Sciatic nerve (tissue), 2 donors: ENCODE measurements at regions not wholly inside any gene's neighbourhood (a gene's known extent, or its start where the extent isn't known, plus 50 kb on each side); places are given as distances from the start of the nearest gene placed in this dataset.
"Not testable (repeated sequence)": the region's sequence is repeated elsewhere in the genome, so short reads cannot be mapped to it uniquely, and the experiment has no call there.

Experiments used
- ATAC-seq: fragments of 200-7000 bp; cut with Tn5 transposase; one replicate; pipeline ENCODE4 v1.9.1; 2020; ENCODE audit warnings: mild to moderate bottlenecking, moderate library complexity
- DNase-seq: peaks from one replicate; pipeline ENCODE4 v3.0.0-alpha.2; 2020; ENCODE audit warnings: low spot score
- intact Hi-C: fragments of 100-400 bp; cut with DNase I; formaldehyde crosslinking; loops from one replicate; pipeline ENCODE4 v1.14.2; 2022
- donor health status: DM: no; HTN: no; CAD: no.
- donor health status: DM: no; HTN: no; CAD: no.

DNA sequence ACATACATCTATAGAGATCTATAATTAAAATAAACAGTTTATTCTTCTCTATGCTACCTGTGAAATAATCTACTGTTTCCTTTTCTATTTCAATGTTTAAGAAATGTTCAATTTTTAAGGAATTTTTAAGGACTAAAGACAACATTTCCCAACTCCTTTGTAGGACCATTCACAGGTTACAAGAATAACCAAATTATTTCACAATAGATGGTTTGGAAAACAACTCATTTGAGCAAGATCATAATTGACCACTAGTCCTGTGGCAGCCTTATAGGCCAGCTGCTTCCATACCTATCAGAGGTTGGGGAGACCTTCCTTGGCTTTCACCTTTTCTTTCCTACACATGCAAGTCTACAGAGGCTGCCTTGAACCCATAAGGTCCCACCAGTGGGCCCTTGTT is 193.7 kb downstream of the TTC39B start:
- ATAC-seq (no peak), DNase-seq (no peak)
- intact Hi-C loops = no loop called here

DNA sequence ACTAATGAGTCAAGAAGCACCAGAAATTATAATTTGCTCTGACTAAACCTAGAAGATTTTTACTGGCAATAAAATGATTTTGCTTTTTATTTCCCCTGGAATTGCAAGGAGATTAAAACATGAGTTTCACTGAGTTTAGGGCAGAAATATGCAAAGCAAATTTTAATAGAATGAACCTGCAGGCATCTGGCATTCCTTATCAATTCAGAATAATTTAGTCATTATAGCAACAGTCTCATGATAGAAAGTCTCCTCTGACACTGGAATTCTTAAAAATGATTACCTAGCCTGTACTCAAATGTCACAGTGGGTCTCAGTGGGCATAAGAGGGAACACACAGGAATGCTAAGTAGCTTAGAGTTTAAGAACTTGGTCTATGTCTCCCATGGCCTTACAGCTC is 195.9 kb downstream of the TTC39B start:
- intact Hi-C loops = no loop called here
- ATAC-seq (no peak), DNase-seq (no peak)

DNA sequence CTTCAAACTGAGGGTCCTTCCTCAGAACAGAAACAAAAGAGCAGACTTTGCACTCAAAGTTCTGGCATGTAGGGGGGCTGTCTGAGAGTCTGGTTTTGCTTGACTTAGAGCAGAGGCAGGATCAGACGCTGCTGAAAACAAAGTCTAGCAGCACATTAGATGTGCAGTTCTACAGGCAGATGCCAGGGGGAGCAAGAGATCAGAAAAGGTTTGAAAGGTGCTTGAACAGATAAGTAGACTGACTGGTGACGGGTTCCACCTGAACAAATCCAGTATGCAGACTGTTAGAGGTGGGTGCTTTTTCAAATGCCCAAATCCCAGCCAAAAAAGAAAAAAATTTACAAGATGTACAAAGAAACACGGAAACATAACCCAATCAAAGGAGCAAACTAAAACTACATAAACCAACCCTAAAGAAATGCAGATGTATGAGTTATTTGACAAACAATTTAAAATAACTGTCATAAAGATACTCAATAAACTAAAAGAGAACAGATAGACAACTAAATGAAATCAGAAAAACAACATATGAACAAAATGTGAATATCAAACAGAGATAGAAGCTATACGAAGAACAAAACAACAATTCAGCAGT is 194.7 kb upstream of the FREM1 start:
- peak; percentile 53 for ATAC-seq
- intact Hi-C loops = no loop called here

DNA sequence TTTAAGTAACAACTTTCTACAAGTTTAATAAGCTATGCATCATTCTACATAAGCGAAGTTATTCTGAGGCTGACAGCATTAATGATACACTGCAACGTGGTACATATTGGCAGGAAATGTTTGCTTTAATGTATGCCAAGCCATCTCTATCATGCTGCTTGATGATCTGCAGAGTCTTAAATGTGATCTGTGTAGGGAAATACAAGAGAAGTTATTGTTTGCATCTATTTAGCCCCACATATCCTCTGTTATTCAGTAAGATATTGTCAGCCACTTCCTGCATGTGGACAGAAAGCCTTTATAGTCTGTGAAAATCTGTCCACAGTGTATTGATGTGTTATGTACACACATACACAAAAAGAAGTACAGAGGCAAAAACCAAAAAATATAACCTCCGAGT is 193.1 kb upstream of the FREM1 start:
- no peak for DNase-seq
- no peak for ATAC-seq
- intact Hi-C loops = no loop called here

More for the DNA sequence above, 194.7 kb upstream of the FREM1 start:
- DNase-seq = no peak

DNA sequence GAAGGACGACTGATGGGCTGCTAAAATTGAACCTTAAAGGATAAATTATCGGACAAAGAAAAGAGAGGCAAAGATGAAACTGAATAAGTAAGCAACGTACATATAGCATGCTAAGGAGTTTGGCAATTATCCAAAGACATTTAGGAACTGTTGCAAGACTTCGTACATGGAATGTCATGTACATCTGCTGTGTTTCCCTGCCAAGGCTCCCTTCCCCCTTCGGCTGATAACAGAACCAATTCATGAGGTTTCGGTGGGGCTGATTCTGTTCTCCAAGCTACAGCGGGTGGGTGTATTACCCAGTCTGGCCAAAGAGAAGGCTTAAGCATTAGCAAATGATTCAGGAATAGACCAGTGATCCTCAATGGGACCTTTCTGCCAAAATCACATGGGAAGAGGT is 190.9 kb upstream of the FREM1 start:
- ATAC-seq (no peak), DNase-seq (no peak)
- intact Hi-C loops = no loop called here

DNA sequence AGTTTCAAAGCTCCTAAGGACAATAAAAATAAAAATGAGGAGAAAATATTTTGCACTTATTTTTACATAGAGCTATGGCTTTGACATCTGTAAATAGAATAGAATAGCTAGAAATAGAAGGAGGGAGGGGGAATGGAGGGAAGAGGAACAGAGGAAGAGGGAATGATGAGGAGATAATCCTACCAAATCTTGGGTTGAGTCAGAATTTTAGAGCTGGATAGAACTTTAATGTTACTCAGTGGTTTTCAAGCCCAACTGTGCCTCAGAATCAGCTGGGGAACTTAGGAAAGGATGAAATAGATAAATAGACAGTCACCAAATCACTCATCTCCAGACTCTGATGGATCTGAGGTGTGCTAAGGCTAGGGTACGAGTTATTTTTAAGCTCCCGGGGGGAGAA is 190.3 kb upstream of the FREM1 start:
- intact Hi-C loops = no loop called here
- DNase-seq = no peak
- ATAC-seq = no peak

DNA sequence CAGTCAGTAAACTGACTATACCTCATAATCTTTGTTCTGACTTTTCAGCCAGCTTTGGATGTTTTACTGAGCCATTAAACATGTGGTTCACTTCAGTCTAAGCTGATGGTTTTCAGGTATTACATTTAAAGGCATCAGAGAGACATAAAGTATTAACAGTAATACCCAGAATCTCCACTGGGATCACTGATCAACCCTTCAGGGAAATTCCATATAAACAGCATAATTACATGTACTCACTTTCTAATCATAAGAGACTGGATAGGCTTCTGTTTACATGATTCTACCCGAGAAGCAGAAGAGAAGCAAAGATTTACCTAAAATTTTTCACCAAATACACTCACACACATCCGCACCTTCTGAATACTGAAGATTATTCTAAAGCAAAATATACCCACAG is 186.7 kb upstream of the FREM1 start:
- DNase-seq (no peak), ATAC-seq (no peak)
- intact Hi-C loops = no loop called here

DNA sequence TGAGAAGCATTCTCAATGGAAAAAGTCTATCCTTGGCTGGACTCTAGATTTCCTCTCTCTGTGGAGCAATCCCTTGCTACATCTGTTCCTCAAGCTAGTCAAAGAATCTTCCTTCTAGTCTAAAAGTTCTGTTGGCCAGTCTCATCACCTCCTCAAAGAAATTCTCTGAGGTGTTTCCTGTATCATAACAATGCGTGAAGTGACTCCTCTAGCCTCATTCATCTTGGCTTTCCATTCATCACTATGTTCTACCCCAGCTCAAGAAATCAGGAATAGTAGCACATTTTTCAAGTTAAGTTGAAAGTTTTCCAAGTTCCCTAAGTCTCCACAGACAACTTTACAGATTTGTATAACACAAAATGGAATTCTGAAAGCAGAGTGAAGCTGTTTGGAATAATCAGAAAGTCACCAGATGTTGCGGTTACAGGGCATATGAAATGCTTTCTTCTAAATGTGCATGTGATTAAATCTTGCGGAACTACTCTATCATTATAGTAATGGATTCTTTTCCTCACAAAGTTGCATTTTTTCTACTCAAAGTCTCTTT is 176.6 kb upstream of the FREM1 start:
- DNase-seq (no peak), ATAC-seq (peak; percentile 65)
- intact Hi-C loops = no loop called here

DNA sequence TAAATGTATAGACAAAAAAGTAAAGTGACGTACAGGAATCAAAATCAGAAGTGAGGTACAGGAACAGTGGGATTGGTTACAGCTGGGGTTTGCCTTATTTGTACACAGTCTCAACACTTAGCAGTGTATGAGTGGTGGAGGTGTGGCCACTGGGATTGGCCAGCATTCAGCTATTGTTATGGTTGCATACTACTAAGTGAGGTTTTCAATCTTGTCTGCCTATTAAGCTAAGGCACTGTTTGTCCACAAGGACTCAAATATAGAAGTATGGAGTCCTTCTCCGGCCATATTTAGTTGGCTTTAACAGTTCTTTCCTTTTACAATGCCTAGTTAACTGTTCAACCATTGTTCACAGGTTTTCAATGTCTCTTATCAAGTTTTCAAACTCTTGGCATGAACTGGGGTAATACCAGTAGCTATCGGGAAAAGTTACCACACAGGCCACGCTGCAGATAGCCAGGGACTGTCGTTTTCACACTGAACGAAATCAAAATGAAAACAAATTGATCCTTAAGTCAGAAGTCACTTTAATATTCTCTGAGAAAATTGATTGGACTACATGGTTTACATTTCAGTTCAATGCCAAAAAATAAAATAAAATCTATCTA is 176.0 kb upstream of the FREM1 start:
- ATAC-seq (peak; percentile 53), DNase-seq (no peak)
- intact Hi-C loops = no loop called here

DNA sequence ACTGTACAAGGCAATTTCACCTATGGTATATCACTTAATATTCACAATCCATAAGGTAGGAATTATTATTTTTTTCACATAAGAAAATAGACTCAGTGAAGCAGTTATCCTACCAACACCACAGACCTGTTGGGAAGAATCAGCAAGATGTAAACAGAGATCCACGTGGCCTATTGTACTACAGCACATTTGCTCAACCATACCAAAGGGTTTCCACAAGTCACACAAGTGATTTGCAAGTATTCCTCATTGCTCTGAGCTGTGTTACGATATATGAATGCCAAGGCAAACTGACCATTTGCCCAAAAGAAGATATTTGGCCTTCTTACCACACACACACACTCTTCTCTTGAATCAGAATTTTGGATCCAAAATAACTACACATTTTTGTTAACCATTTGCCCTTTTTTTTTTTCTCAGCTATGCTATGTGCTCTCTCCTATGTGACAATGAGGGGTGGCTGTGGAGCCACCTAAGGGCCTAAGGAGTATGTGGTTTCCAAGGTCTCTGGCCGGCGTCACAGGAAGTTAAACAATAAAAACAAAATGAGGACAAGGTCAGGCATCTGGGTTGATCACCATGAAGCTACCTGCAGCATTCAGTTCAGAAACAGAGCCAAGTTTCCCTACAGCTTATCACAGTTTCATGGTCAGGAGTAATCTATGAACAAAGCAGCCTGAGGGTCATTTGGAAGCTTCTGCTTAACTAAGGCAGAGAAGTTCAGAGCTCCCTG is 171.0 kb upstream of the FREM1 start:
- ATAC-seq (no peak), DNase-seq (no peak)
- intact Hi-C loops = no loop called here

DNA sequence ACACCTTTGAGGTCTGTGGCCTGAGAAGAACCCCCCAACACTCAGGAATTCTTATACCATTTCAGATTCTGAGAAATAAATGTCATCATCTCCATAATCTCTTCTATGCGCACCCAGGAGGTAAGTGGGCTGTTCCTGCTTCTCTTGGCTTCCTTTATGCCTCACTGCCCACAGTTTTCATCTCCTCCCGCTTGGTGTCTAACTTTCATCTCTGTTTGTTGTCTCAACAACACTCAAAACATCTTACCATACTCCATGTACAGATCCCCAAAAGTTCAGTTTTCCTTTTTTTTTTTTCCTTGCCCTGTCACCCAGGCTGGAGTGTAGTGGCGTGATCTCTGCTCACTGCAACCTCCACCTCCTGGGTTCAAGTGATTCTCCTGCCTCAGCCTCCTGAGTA is 170.2 kb upstream of the FREM1 start:
- ATAC-seq (no peak), DNase-seq (no peak)
- intact Hi-C loops = no loop called here

DNA sequence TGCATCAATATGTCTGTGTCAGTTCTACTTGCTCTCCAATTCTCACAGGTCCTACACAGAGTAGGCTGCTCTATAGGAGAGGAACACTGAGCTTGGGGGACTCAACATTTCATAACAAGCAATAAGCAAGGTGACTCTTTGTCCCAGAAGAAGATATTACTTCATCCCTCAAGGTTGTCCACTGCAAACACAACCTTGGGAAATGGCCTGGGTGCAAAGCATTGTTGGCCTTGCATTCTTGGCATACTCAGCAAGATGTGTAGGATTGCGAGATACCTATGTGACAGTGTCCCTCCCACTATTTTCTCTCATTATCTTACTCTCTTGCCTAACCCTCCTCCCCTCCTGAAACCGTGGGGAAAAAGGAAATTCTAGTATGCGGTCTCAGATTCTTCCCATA is 169.8 kb upstream of the FREM1 start:
- intact Hi-C loops = no loop called here
- ATAC-seq (no peak), DNase-seq (no peak)

DNA sequence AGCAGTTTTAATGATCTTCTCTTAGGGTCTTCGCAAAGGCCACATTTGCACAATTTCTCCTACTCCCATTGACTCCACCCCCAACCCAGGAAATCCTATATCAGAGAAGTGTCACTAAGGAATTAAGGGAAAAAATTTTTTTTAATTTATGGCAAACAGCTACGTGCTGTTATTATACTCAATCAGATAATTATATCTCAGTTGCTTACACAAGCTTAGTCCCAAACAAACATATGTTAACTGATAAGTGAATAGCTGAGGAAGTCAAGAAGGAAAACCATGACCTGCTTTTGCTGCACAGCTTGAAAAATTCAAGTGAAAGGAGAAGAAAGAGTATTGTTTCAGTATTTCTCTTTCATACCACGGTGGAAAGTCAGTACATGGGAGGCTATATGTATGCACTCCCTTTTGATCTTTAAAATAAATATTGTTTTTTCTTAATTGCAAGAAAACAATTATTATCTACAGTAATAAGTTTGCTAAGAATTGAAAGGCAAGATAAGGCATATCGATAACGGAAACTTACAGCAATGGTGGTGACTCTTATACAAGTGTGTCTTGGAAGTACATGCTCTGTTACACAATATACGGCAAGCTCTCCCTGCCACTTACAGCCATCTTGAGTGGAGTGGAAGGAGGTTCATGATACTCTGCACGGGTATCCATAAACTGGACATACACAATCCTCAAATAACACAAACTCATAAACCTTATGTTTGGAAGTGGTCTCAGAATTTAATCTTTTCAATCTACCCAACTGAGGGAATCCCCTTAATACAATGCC is 167.9 kb upstream of the FREM1 start:
- ATAC-seq (no peak), DNase-seq (no peak)
- intact Hi-C loops = no loop called here

DNA sequence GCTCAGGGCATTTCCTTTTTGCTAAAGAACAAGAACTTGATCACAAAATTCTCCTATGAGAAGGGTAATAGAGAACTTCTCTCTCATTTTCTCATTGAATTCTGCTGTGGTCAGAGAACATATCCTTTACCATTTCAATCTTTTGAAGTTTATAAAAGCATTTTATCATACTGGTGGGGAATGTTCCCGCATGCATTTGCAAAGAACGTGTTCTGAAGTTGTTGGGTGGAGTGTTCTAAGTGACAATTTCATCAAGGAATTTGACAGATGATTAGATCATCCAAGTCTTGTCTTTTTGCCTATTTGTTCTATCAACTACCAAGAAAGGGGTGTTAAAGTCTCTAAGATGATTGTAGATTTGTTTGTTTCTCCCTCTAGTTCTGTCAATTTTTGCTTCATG is 163.4 kb upstream of the FREM1 start:
- intact Hi-C loops = no loop called here
- ATAC-seq (no peak), DNase-seq (no peak)

DNA sequence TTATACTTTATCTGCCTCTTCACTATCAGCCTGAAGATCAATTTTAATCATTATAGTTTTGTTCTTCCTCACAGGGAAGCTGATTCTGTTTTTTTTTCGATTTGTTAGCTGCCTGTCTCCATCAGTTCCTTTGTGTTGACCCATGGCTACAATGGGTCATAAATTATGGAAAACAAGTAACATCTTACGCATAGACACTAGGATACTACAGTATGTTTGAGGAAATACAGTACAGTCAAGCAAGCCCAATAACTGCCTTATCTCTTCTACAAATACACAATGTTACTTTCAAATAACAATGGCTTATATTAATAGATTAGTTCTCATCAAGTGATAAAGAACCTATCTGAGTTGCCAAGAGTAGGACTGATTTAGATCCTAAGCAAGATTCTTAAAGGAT is 160.5 kb upstream of the FREM1 start:
- ATAC-seq (no peak), DNase-seq (no peak)
- intact Hi-C loops = no loop called here

DNA sequence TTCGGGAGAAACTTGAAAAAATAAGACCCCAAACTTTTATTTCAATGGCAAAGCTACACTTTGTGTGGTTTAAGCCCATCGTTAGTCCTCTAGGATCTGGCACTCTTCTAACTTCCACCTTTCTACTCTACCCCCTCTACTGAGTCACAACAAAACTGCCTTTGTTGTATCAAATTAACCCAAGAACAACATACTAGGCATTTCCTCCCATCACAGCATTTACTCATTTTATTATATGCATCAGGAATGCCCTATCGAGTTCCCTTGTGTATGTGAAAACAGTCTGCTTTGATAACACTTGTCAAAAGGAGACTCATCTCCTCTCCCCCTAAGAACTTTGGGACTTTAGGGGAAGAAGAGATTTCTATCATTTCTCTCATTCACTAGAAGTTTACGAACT is 158.9 kb upstream of the FREM1 start:
- ATAC-seq = no peak
- intact Hi-C loops = no loop called here

DNA sequence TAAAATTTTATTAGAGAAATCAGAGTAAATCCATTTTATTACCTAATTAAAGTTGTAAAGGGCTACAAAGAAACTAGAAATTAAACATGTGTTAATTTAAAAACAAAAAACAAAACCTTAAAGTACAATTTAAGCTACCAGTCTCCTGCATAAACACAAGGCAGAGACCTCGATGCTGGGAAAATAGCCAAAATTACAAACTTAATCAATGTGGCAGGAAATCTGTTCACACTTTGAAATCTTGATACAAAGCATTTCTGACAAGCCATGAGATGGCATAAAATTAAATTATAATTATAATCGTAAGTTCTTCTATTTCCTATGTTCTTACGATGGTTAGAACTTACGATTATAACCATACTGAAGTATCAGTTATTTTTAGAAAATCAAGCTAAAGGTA is 158.0 kb upstream of the FREM1 start:
- ATAC-seq (no peak), DNase-seq (no peak)
- intact Hi-C loops = no loop called here

More for the DNA sequence above, 158.9 kb upstream of the FREM1 start:
- DNase-seq = no peak

DNA sequence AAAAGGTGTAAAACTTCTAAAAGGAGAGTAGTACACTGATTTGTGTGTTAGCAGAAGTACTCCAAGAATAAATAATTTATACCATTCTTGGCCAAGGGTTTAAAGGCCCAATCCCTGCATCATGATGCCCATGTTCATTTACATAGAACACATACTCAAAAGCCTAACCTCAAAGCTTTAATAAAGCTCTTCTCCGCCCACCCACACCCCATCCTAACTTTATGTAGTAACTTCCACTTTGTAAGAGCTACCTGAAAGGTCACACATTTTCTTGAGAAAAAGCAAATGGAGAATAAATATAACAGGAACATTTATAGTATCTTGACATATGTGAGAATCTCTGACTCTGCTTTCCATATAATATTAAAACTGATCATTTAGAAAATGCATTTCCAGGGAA is 148.8 kb upstream of the FREM1 start:
- ATAC-seq (no peak), DNase-seq (no peak)
- intact Hi-C loops = no loop called here

DNA sequence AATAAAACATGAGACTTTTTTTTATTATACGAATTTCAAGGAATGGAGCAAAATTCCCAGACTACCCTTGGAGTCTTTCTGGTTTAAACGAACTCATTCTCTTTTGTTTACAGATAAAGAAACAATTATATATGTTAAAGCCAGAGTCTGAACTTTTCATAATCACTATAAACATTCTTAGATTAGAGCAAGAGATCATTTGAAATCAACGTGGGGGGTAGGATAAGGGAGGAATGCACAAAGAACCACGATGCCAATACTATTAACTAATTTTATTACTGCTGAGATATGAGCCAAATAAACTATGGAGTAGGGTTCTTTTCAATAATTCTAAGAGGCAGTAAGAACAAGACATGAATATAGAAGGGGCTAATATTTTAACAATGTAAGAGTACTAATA is 148.0 kb upstream of the FREM1 start:
- DNase-seq = no peak
- intact Hi-C loops = no loop called here
- no peak for ATAC-seq

DNA sequence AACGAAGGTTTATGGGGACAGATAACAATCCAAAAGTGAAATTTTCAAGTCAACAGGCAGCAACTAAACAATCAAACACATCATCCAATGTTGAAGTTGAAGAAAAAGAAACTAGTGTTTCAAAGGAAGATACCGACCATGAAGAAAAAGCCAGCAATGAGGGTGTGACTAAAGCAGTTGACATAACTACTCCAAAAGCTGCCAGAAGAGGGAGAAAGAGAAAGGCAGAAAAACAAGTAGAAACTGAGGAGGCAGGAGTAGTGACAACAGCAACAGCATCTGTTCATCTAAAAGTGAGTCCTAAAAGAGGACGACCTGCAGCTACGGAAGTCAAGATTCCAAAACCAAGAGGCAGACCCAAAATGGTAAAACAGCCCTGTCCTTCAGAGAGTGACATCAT is 145.1 kb upstream of the FREM1 start:
- intact Hi-C loops, ATAC-seq, DNase-seq: not testable (repeated sequence)
